ENCODE measurements at regions not wholly inside any gene's neighbourhood (a gene's known extent, or its start where the extent isn't known, plus 50 kb on each side); places are given as distances from the start of the nearest gene placed in this dataset.

DNA sequence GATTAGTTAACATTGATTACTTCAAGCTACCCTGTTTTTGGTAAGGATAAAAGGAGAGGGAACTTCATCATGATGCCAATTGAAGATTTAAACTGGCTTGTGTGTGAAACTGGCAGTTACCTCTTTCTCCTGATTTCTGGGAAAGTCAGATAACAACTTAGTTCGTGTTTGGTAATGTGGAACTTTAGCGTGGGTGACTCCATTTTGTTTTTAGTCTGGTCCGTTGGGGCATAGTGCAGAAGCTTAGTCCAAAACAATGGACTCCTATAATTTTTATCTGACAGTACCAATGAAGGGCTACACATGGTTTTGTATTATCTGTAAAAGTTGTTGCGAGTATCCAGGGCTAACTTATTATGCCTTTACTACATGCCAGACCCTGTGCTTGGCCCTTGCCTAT, 294.9 kb downstream of the GUCY2F start:
- no peak for TF ChIP-seq YY1 (IDR thresholded peaks at IDR 0.05; ENCODE audit: insufficient read depth, insufficient read length)
- no peak for TF ChIP-seq ZNF274 (IDR thresholded peaks at IDR 0.05; ENCODE audit: low read depth, low read length)
- no peak for TF ChIP-seq SUZ12 (IDR thresholded peaks at IDR 0.05; ENCODE audit: extremely low read depth, insufficient read depth, insufficient read length)

All from NT2/D1 (cell line).